WTC11 (cell line): ENCODE measurements at regions not wholly inside any gene's neighbourhood (a gene's known extent, or its start where the extent isn't known, plus 50 kb on each side); places are given as distances from the start of the nearest gene placed in this dataset.

Experiments used
- ESRRA ChIP-seq: sonication (generic); formaldehyde crosslinking; IDR thresholded peaks from 2 replicates; pipeline ENCODE4 v1.8.1; 2022; ENCODE audit warnings: mild to moderate bottlenecking, missing genetic modification reagents, borderline replicate concordance
- SP1 ChIP-seq: sonication (generic); formaldehyde crosslinking; conservative IDR thresholded peaks from 2 replicates; pipeline ENCODE4 v1.8.1; 2022; ENCODE audit warnings: missing genetic modification reagents
- TEAD4 ChIP-seq: sonication (generic); formaldehyde crosslinking; IDR thresholded peaks from 2 replicates; pipeline ENCODE4 v1.8.0; 2022; ENCODE audit warnings: mild to moderate bottlenecking, missing genetic modification reagents
- ZNF396 ChIP-seq: fragments of 250-450 bp; sonication (Bioruptor Pico); IDR thresholded peaks from 2 replicates; pipeline ENCODE4 v1.8.0; 2021; ENCODE audit warnings: mild to moderate bottlenecking, moderate library complexity, borderline replicate concordance
- TF ChIP-seq, protein P1 (sequence below): sonication (generic); formaldehyde crosslinking; conservative IDR thresholded peaks from 2 replicates; pipeline ENCODE4 v1.8.1; 2023; ENCODE audit warnings: mild to moderate bottlenecking, low read depth, missing genetic modification reagents, moderate library complexity
- TF ChIP-seq, protein P2 (sequence below): sonication (generic); formaldehyde crosslinking; conservative IDR thresholded peaks from 2 replicates; pipeline ENCODE4 v1.8.1; 2022; ENCODE audit warnings: mild to moderate bottlenecking, missing genetic modification reagents
- TF ChIP-seq, protein P3 (sequence below): fragments of 200-600 bp; IDR thresholded peaks from 2 replicates; pipeline ENCODE4 v1.8.0; 2022; ENCODE audit warnings: antibody characterized with exemption

DNA sequence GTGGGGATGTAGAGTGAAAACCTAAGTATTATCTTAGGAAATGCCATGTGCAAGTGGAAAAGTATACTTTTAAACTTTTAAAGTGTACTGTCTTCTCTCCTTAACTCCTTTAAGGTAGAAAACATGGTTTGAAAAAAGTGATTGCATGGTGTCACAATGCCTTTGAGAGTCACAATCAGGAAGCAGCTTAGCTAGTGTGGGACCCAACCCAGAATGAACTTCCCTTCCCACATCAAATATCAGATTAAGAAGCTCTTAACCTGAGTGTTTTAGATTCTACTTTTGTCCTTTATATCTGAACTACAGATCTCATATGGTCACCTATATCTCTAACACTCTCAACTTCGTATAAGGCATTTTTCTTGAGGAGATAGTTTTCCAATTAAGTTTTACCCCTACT, 266.6 kb downstream of the KDM5D start:
- TF ChIP-seq ZNF396 (no peak), SP1 (CRISPR knock-in tag) (no peak), ESRRA (CRISPR knock-in tag) (no peak), TEAD4 (CRISPR knock-in tag) (no peak)
- TF ChIP-seq, protein P1, sequence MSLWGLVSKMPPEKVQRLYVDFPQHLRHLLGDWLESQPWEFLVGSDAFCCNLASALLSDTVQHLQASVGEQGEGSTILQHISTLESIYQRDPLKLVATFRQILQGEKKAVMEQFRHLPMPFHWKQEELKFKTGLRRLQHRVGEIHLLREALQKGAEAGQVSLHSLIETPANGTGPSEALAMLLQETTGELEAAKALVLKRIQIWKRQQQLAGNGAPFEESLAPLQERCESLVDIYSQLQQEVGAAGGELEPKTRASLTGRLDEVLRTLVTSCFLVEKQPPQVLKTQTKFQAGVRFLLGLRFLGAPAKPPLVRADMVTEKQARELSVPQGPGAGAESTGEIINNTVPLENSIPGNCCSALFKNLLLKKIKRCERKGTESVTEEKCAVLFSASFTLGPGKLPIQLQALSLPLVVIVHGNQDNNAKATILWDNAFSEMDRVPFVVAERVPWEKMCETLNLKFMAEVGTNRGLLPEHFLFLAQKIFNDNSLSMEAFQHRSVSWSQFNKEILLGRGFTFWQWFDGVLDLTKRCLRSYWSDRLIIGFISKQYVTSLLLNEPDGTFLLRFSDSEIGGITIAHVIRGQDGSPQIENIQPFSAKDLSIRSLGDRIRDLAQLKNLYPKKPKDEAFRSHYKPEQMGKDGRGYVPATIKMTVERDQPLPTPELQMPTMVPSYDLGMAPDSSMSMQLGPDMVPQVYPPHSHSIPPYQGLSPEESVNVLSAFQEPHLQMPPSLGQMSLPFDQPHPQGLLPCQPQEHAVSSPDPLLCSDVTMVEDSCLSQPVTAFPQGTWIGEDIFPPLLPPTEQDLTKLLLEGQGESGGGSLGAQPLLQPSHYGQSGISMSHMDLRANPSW (CRISPR knock-in tag): no peak
- TF ChIP-seq, protein P2, sequence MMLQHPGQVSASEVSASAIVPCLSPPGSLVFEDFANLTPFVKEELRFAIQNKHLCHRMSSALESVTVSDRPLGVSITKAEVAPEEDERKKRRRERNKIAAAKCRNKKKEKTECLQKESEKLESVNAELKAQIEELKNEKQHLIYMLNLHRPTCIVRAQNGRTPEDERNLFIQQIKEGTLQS (CRISPR knock-in tag): no peak
- TF ChIP-seq, protein P3, sequence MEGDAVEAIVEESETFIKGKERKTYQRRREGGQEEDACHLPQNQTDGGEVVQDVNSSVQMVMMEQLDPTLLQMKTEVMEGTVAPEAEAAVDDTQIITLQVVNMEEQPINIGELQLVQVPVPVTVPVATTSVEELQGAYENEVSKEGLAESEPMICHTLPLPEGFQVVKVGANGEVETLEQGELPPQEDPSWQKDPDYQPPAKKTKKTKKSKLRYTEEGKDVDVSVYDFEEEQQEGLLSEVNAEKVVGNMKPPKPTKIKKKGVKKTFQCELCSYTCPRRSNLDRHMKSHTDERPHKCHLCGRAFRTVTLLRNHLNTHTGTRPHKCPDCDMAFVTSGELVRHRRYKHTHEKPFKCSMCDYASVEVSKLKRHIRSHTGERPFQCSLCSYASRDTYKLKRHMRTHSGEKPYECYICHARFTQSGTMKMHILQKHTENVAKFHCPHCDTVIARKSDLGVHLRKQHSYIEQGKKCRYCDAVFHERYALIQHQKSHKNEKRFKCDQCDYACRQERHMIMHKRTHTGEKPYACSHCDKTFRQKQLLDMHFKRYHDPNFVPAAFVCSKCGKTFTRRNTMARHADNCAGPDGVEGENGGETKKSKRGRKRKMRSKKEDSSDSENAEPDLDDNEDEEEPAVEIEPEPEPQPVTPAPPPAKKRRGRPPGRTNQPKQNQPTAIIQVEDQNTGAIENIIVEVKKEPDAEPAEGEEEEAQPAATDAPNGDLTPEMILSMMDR: no peak
